ENCODE measurements at regions not wholly inside any gene's neighbourhood (a gene's known extent, or its start where the extent isn't known, plus 50 kb on each side); places are given as distances from the start of the nearest gene placed in this dataset.

GRCh38 chr6:101286146-101286545 is 107.4 kb upstream of the GRIK2 start:
- in situ Hi-C loops (cut with HindIII; ENCODE audit: extremely low pct_ligation_motif_present, low pct_unique_long_range_greater_than_20kb), result no loop called here
- ATAC-seq, result no peak

GRCh38 chr6:101290346-101290745 is 103.2 kb upstream of the GRIK2 start:
- POLR2A ChIA-PET, result no interaction called here
- no peaks in the 10 kb centered on the region for H4K20me1 ChIP-seq (ENCODE audit: insufficient read depth, low read length)
- in situ Hi-C loops (cut with HindIII; ENCODE audit: extremely low pct_ligation_motif_present, low pct_unique_long_range_greater_than_20kb), result no loop called here
- H3K4me2 ChIP-seq (ENCODE audit: low read depth, low read length), result no peak overlapping the region
- intact Hi-C loops (cut with micrococcal nuclease; ENCODE audit: unreplicated experiment), result no loop called here
- FAIRE-seq (no peak), DNase-seq (ENCODE audit: low spot score) (no peak), ATAC-seq (no peak)
- H3K27ac ChIP-seq (ENCODE audit: extremely low read length, insufficient read depth, low read length), result no peak overlapping the region
- H3K27me3 ChIP-seq (ENCODE audit: control insufficient read depth in 1 of 2, insufficient read depth in 2 of 2, low read length in 2 of 2), result no peaks in the 10 kb centered on the region
- TF ChIP-seq, protein P1, sequence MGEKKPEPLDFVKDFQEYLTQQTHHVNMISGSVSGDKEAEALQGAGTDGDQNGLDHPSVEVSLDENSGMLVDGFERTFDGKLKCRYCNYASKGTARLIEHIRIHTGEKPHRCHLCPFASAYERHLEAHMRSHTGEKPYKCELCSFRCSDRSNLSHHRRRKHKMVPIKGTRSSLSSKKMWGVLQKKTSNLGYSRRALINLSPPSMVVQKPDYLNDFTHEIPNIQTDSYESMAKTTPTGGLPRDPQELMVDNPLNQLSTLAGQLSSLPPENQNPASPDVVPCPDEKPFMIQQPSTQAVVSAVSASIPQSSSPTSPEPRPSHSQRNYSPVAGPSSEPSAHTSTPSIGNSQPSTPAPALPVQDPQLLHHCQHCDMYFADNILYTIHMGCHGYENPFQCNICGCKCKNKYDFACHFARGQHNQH (CRISPR knock-in tag; IDR thresholded peaks at IDR 0.05), result no peak
- TF ChIP-seq ZKSCAN8 (CRISPR knock-in tag; IDR thresholded peaks at IDR 0.05; ENCODE audit: borderline replicate concordance), result no peak
- H3K4me1 ChIP-seq (ENCODE audit: insufficient read depth, low read length), result no peaks in the 10 kb centered on the region
- peaks cover 29% of the 10 kb centered on the region for H3K9me3 ChIP-seq (ENCODE audit: low read length)
- H3K36me3 ChIP-seq (replicated peaks in 1 of 2; ENCODE audit: control insufficient read depth in 1 of 2, insufficient read depth in 2 of 2, low read length in 2 of 2), result no peaks in the 10 kb centered on the region
- H3K9ac ChIP-seq (ENCODE audit: insufficient read depth, low read depth, low read length), result no peak overlapping the region
- no peak overlapping the region for H2AFZ ChIP-seq (ENCODE audit: low read length)
- BruUV-seq (replicated peaks), result no TSS peak
- CTCF ChIA-PET (ENCODE audit: low intra/inter-chr PET ratio, low total read pairs), result no interaction called here
- H3K79me2 ChIP-seq (ENCODE audit: insufficient read depth, low read length), result no peaks in the 10 kb centered on the region
- no peak overlapping the region for H3K4me3 ChIP-seq (replicated peaks in 1 of 3; ENCODE audit: insufficient read depth in 1 of 3, low read depth in 2 of 3, low read length in 3 of 3)
- WGBS (ENCODE audit: low lambda C conversion rate), result 0% methylated on average over 2 of the region's 2 CpGs

More at GRCh38 chr6:101286146-101286545, 107.4 kb upstream of the GRIK2 start:
- Histone ChIP-seq H3K9me3 (ENCODE audit: low read length) (peaks cover 12% of the 10 kb centered on the region), H4K20me1 (ENCODE audit: insufficient read depth, low read length) (no peaks in the 10 kb centered on the region), H3K4me1 (ENCODE audit: insufficient read depth, low read length) (no peaks in the 10 kb centered on the region), H3K27me3 (ENCODE audit: control insufficient read depth in 1 of 2, insufficient read depth in 2 of 2, low read length in 2 of 2) (no peaks in the 10 kb centered on the region), H3K79me2 (ENCODE audit: insufficient read depth, low read length) (no peaks in the 10 kb centered on the region), H2AFZ (ENCODE audit: low read length) (no peak overlapping the region), H3K4me3 (replicated peaks in 1 of 3; ENCODE audit: insufficient read depth in 1 of 3, low read depth in 2 of 3, low read length in 3 of 3) (no peak overlapping the region), H3K9ac (ENCODE audit: insufficient read depth, low read depth, low read length) (no peak overlapping the region), H3K4me2 (ENCODE audit: low read depth, low read length) (no peak overlapping the region), H3K27ac (ENCODE audit: extremely low read length, insufficient read depth, low read length) (no peak overlapping the region), H3K36me3 (replicated peaks in 1 of 2; ENCODE audit: control insufficient read depth in 1 of 2, insufficient read depth in 2 of 2, low read length in 2 of 2) (no peaks in the 10 kb centered on the region)
- POLR2A ChIA-PET, result no interaction called here
- intact Hi-C loops (cut with micrococcal nuclease; ENCODE audit: unreplicated experiment), result no loop called here
- no peak for DNase-seq (ENCODE audit: low spot score)
- CTCF ChIA-PET (ENCODE audit: low intra/inter-chr PET ratio, low total read pairs), result no interaction called here
- FAIRE-seq, result no peak
- 2% methylated on average over 2 of the region's 2 CpGs for WGBS (ENCODE audit: low lambda C conversion rate)
- no TSS peak for BruUV-seq (replicated peaks)
- no peak for TF ChIP-seq MAF1 (CRISPR knock-in tag; IDR thresholded peaks at IDR 0.05; ENCODE audit: borderline replicate concordance)
- no peak for TF ChIP-seq PBX2 (CRISPR knock-in tag; IDR thresholded peaks at IDR 0.05)
- no peak for TF ChIP-seq REL (CRISPR knock-in tag; conservative IDR thresholded peaks at IDR 0.05)
